CD14-positive monocyte (primary cell): ENCODE measurements at regions not wholly inside any gene's neighbourhood (a gene's known extent, or its start where the extent isn't known, plus 50 kb on each side); places are given as distances from the start of the nearest gene placed in this dataset.

Source experiments
- DNase-seq, 3 donors: peaks; one replicate each; pipeline ENCODE4 v3.0.0-alpha.2; 2011 to 2022
- H2AFZ ChIP-seq: 2 replicates; pipeline ENCODE4 v1.6.0; 2012; ENCODE audit warnings: mild to moderate bottlenecking, low read depth, low read length, inconsistent platforms; ENCODE audit not compliant: insufficient read depth, poor library complexity, severe bottlenecking
- H3K27ac ChIP-seq, 2 donors: 1 replicate in 1 of 2; 2 replicates in 1 of 2; pipeline ENCODE4 v1.5.1; 2012 to 2013; ENCODE audit warnings: low read length in 2 of 2, control low read depth in 1 of 2, inconsistent platforms in 1 of 2, low read depth in 1 of 2, mild to moderate bottlenecking in 1 of 2
- H3K27me3 ChIP-seq, 2 donors: one replicate each; pipeline versions ENCODE4 v1.6.0 to v1.6.1; 2011 to 2013; ENCODE audit warnings: low read length in 2 of 2; ENCODE audit not compliant: control insufficient read depth in 2 of 2, insufficient read depth in 2 of 2
- H3K36me3 ChIP-seq, 2 donors: replicated peaks in 1 of 2; 1 replicate in 1 of 2; 2 replicates in 1 of 2; pipeline versions ENCODE4 v1.5.1 to v1.6.1; 2012 to 2013; ENCODE audit warnings: low read length in 2 of 2, control low read depth in 1 of 2, inconsistent platforms in 1 of 2, mild to moderate bottlenecking in 1 of 2; ENCODE audit not compliant: insufficient read depth in 2 of 2, control insufficient read depth in 1 of 2
- H3K4me1 ChIP-seq, 2 donors: 1 replicate in 1 of 2; 2 replicates in 1 of 2; pipeline versions ENCODE4 v1.5.1 to v1.6.1; 2012 to 2013; ENCODE audit warnings: low read length in 2 of 2, control low read depth in 1 of 2, inconsistent platforms in 1 of 2, mild to moderate bottlenecking in 1 of 2, moderate library complexity in 1 of 2; ENCODE audit not compliant: insufficient read depth in 2 of 2, control insufficient read depth in 1 of 2
- H3K4me2 ChIP-seq: replicated peaks from 2 replicates; pipeline ENCODE3; 2012; ENCODE audit warnings: low read length, moderate library complexity, mild to moderate bottlenecking; ENCODE audit not compliant: poor library complexity, severe bottlenecking; ENCODE audit errors: extremely low read depth
- H3K4me3 ChIP-seq, 3 experiments: fragments of 200-600 bp in 1 of 3; sonication (generic) in 1 of 3; replicated peaks in 1 of 3; 1 replicate in 2 of 3; 2 replicates in 1 of 3; pipeline ENCODE4 v1.5.1; 2011 to 2013; ENCODE audit warnings: low read length in 3 of 3, mild to moderate bottlenecking in 3 of 3, control low read depth in 2 of 3, low read depth in 2 of 3, inconsistent platforms in 1 of 3, moderate library complexity in 1 of 3
- H3K79me2 ChIP-seq: 2 replicates; pipeline ENCODE4 v1.6.0; 2012; ENCODE audit warnings: mild to moderate bottlenecking, control low read depth, inconsistent platforms, low read length, moderate library complexity; ENCODE audit not compliant: insufficient read depth
- H3K9ac ChIP-seq: 2 replicates; pipeline ENCODE4 v1.6.0; 2017; ENCODE audit warnings: low read length, mild to moderate bottlenecking; ENCODE audit not compliant: insufficient read depth, poor library complexity, severe bottlenecking
- H3K9me3 ChIP-seq, 2 donors: replicated peaks in 1 of 2; 1 replicate in 1 of 2; 2 replicates in 1 of 2; pipeline versions ENCODE4 v1.5.1 to v1.6.1; 2012 to 2013; ENCODE audit warnings: low read length in 2 of 2, control low read depth in 1 of 2; ENCODE audit not compliant: control insufficient read depth in 1 of 2, insufficient read depth in 1 of 2
- H4K20me1 ChIP-seq: 2 replicates; pipeline ENCODE4 v1.6.0; 2012; ENCODE audit warnings: mild to moderate bottlenecking, low read length, control low read depth, moderate library complexity; ENCODE audit not compliant: insufficient read depth
- H3K27ac Mint-ChIP-seq, 7 donors: one replicate each; pipeline ENCODE4 v1.8.0; 2020; ENCODE audit warnings: mild to moderate bottlenecking in 7 of 7, mixed read lengths in 7 of 7, moderate library complexity in 6 of 7, inconsistent platforms in 2 of 7
- H3K27me3 Mint-ChIP-seq, 3 donors: one replicate each; pipeline ENCODE4 v1.8.0; 2021 to 2022; ENCODE audit warnings: low read depth in 3 of 3, mild to moderate bottlenecking in 3 of 3, mixed read lengths in 3 of 3, moderate library complexity in 3 of 3, inconsistent platforms in 1 of 3
- H3K36me3 Mint-ChIP-seq, 2 donors: one replicate each; pipeline ENCODE4 v1.8.0; 2020; ENCODE audit warnings: mixed read lengths in 2 of 2, inconsistent platforms in 1 of 2, mild to moderate bottlenecking in 1 of 2
- H3K4me1 Mint-ChIP-seq: one replicate; pipeline ENCODE4 v1.8.0; 2020; ENCODE audit warnings: mild to moderate bottlenecking, mixed read lengths
- H3K4me3 Mint-ChIP-seq, 2 donors: one replicate each; pipeline ENCODE4 v1.8.0; 2020; ENCODE audit warnings: mild to moderate bottlenecking in 2 of 2, mixed read lengths in 2 of 2, moderate library complexity in 1 of 2
- H3K9me3 Mint-ChIP-seq, 7 donors: one replicate each; pipeline ENCODE4 v1.8.0; 2020 to 2022; ENCODE audit warnings: mixed read lengths in 7 of 7, mild to moderate bottlenecking in 6 of 7, moderate library complexity in 6 of 7, inconsistent platforms in 2 of 7
- CTCF ChIP-seq: fragments of 200-600 bp; IDR thresholded peaks from one replicate; pipeline ENCODE4 v1.8.0; 2022; ENCODE audit warnings: antibody characterized with exemption, mild to moderate bottlenecking
- WGBS: methylation state at CpG from one replicate; pipeline ENCODE4 v1.1.5; 2013; ENCODE audit warnings: missing lambda C conversion rate; ENCODE audit not compliant: insufficient coverage; 5-methylcytosine and 5-hydroxymethylcytosine counted together
- intact Hi-C, 2 donors: fragments of 100-400 bp; cut with micrococcal nuclease; formaldehyde crosslinking; loops; one replicate each; pipeline versions ENCODE4 v1.15.0 to v1.15.1; 2023

GRCh38 chr10:56920601-56921261 lies 559.7 kb upstream of the ZWINT start:
- Mint-ChIP-seq H3K4me1 (no peaks in the 10 kb centered on the region), H3K27me3 (no peaks in the 10 kb centered on the region), H3K4me3 (no peak overlapping the region), H3K27ac (no peak overlapping the region), H3K36me3 (no peaks in the 10 kb centered on the region), H3K9me3 (peaks cover 3 to 11% (median 6%) of the 10 kb centered on the region in 7 donors)
- Histone ChIP-seq H3K4me1 (no peaks in the 10 kb centered on the region), H3K9ac (no peak overlapping the region), H2AFZ (no peak overlapping the region), H3K9me3 (peaks cover 4 to 9% of the 10 kb centered on the region in 2 donors), H3K36me3 (no peaks in the 10 kb centered on the region), H3K4me2 (no peak overlapping the region), H3K79me2 (no peaks in the 10 kb centered on the region), H3K4me3 (no peak overlapping the region), H3K27me3 (no peaks in the 10 kb centered on the region), H3K27ac (no peak overlapping the region), H4K20me1 (no peaks in the 10 kb centered on the region)
- no peak for TF ChIP-seq CTCF
- intact Hi-C loops = no loop called here
- DNase-seq = no peak
- WGBS = 83% methylated on average over 8 of the region's 11 CpGs

- Histone ChIP-seq H3K36me3 (no peaks in the 10 kb centered on the region), H2AFZ (no peak overlapping the region), H3K4me1 (no peaks in the 10 kb centered on the region), H3K4me3 (no peak overlapping the region), H4K20me1 (no peaks in the 10 kb centered on the region), H3K27ac (no peak overlapping the region), H3K9ac (no peak overlapping the region), H3K9me3 (peaks cover 6 to 13% of the 10 kb centered on the region in 2 donors), H3K27me3 (no peaks in the 10 kb centered on the region), H3K4me2 (no peak overlapping the region), H3K79me2 (no peaks in the 10 kb centered on the region)
- TF ChIP-seq CTCF = no peak
- no peak overlapping the region for H3K4me3 Mint-ChIP-seq
- no peak overlapping the region for H3K27ac Mint-ChIP-seq
- intact Hi-C loops = no loop called here
- WGBS = 83% methylated on average over 1 of the region's 2 CpGs
- no peaks in the 10 kb centered on the region for H3K36me3 Mint-ChIP-seq
- H3K27me3 Mint-ChIP-seq = no peaks in the 10 kb centered on the region
- DNase-seq = no peak
- peaks cover 0 to 14% (median 6%) of the 10 kb centered on the region in 7 donors for H3K9me3 Mint-ChIP-seq
- H3K4me1 Mint-ChIP-seq = no peaks in the 10 kb centered on the region
Observed at GRCh38 chr10:56912043-56912442, 551.0 kb upstream of the ZWINT start.
